ENCODE measurements at regions not wholly inside any gene's neighbourhood (a gene's known extent, or its start where the extent isn't known, plus 50 kb on each side); places are given as distances from the start of the nearest gene placed in this dataset.

- TF ChIP-seq REST (IDR thresholded peaks at IDR 0.05; ENCODE audit: insufficient read depth in 1 of 2, low read depth in 2 of 2, low read length in 2 of 2) (no peak), POLR2AphosphoS5 (IDR thresholded peaks at IDR 0.05; ENCODE audit: low read depth, low read length) (no peak)
Observed at GRCh38 chr2:7943446-7943845, 738.4 kb upstream of the ID2 start.

- TF ChIP-seq REST (IDR thresholded peaks at IDR 0.05; ENCODE audit: insufficient read depth in 1 of 2, low read depth in 2 of 2, low read length in 2 of 2) (no peak), SIN3A (IDR thresholded peaks at IDR 0.05; ENCODE audit: borderline replicate concordance, insufficient read depth, low read length) (no peak), FOXP2 (optimal IDR thresholded peaks at IDR 0.05; ENCODE audit: borderline replicate concordance, extremely low read depth, extremely low read length, insufficient read depth) (no peak), TAF1 (IDR thresholded peaks at IDR 0.05; ENCODE audit: borderline replicate concordance, insufficient read depth, low read length) (no peak), POLR2AphosphoS5 (IDR thresholded peaks at IDR 0.05; ENCODE audit: low read depth, low read length) (no peak)
Observed at GRCh38 chr2:7945026-7945425, 736.8 kb upstream of the ID2 start.

- TF ChIP-seq TAF1 (IDR thresholded peaks at IDR 0.05; ENCODE audit: borderline replicate concordance, insufficient read depth, low read length) (no peak), REST (IDR thresholded peaks at IDR 0.05; ENCODE audit: insufficient read depth in 1 of 2, low read depth in 2 of 2, low read length in 2 of 2) (no peak), FOXP2 (optimal IDR thresholded peaks at IDR 0.05; ENCODE audit: borderline replicate concordance, extremely low read depth, extremely low read length, insufficient read depth) (no peak), SIN3A (IDR thresholded peaks at IDR 0.05; ENCODE audit: borderline replicate concordance, insufficient read depth, low read length) (no peak), POLR2AphosphoS5 (IDR thresholded peaks at IDR 0.05; ENCODE audit: low read depth, low read length) (no peak)
Observed at GRCh38 chr2:7950035-7950612, 731.7 kb upstream of the ID2 start.

- TF ChIP-seq SIN3A (IDR thresholded peaks at IDR 0.05; ENCODE audit: borderline replicate concordance, insufficient read depth, low read length) = no peak
Observed at GRCh38 chr2:7951001-7951400, 730.9 kb upstream of the ID2 start.

GRCh38 chr2:7951490-7951889 lies 730.4 kb upstream of the ID2 start:
- TF ChIP-seq REST (IDR thresholded peaks at IDR 0.05; ENCODE audit: insufficient read depth in 1 of 2, low read depth in 2 of 2, low read length in 2 of 2) (no peak), FOXP2 (optimal IDR thresholded peaks at IDR 0.05; ENCODE audit: borderline replicate concordance, extremely low read depth, extremely low read length, insufficient read depth) (no peak), SIN3A (IDR thresholded peaks at IDR 0.05; ENCODE audit: borderline replicate concordance, insufficient read depth, low read length) (no peak), TAF1 (IDR thresholded peaks at IDR 0.05; ENCODE audit: borderline replicate concordance, insufficient read depth, low read length) (no peak), POLR2AphosphoS5 (IDR thresholded peaks at IDR 0.05; ENCODE audit: low read depth, low read length) (no peak)
